Amniotic stem cell (primary cell): ENCODE measurements at regions not wholly inside any gene's neighbourhood (a gene's known extent, or its start where the extent isn't known, plus 50 kb on each side); places are given as distances from the start of the nearest gene placed in this dataset.
"Not testable (repeated sequence)": the region's sequence is repeated elsewhere in the genome, so short reads cannot be mapped to it uniquely, and the experiment has no call there.

Experiments
- DNase-seq: peaks from one replicate; lab custom pipeline; 2025; lab: John Stamatoyannopoulos, UW

DNA sequence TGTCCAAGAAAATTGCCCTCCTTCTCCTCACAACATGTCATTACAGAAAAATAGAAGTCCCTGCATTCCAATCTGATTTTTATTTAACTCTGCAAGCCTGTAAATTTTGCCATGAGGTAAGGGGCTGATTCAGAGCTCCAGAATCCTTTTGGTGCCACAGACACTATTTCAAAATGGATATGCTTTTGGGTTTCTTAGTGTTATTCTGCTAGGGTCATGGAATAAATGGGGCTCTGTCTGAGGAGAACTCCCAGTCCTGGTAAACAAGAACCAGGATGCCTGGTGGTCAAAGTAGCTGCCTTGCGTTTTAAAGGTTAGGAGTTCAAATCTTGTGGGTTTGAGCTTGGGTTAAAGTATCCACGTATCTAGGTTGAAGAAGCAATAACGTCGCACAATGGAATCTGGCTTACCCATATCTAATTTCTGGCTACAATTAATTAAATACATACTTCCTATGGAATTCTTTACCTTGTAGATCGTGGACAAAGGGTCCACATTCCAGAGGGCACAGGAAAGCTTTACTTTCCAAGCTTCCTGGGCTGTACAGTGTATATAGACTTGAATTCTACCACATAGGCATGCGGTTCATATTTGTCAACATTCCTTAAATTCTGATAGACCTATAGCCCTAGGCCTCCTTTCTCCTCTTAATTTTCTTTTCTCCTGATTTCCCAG lies 98.0 kb upstream of the CDC42BPA start:
- DNase-seq, result no peak

DNA sequence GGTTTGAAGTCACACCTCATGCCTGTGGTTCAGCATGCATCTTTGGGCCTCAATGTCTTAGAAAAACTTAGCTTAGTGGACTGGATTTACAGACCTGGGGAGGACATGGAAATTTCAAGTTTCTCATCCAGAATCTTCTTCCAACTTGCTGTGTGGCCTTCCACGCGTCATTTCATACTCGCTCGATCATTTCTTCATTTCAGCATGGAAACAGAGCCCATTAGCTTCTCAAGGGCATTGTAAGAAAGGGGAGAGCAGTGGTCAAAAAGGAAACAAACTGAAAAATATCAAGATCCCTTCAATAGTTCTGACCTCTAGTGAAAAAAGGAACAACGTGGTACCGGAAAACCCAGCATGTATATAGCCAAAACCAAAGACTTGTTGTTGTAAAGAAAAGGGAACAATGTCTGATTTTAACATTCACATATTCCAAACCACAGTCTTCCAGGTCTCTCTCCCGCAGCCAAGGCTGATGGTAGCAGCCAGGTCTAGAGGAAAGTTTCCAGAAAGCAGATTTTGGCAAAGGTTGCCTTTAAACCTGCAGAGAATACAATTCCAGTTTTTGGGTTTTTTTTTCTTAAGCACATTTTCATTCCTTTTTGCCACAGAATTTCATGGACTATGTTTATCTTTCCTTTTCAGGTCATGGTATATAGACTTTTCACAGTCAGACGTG lies 97.0 kb upstream of the CDC42BPA start:
- no peak for DNase-seq

DNA sequence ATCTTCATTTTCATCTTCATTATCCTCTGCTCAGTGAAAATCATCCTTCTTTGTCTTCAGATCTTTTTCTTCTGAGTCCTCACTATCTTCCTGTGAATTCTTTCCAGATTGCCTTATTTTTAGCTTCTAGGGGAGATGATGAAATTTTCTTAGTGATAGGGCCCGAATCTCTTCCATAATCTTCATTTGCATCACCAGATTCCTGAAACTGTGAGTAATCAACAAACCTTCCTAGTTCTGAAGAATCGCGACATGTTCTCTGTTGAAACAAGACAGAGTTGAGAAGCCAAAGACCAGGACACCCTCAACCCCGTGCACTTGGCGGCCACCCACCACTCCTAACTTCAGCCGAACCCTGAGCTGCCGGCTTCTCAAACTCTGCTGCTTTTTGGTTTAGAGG lies 92.8 kb upstream of the CDC42BPA start:
- no peak for DNase-seq

DNA sequence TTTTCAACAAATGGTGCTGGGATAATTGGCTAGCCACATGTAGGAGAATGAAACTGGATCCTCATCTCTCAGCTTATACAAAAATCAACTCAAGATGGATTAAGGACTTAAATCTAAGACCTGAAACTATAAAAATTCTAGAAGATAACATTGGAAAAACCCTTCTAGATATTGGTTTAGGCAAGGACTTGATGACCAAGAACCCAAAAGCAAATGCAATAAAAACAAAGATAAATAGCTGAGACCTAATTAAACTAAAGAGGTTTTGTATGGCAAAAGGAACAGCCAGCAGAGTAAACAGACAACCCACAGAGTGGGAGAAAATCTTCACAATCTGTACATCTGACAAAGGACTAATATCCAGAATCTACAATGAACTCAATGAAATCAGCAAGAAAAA lies 88.0 kb upstream of the CDC42BPA start:
- DNase-seq, result not testable (repeated sequence)

DNA sequence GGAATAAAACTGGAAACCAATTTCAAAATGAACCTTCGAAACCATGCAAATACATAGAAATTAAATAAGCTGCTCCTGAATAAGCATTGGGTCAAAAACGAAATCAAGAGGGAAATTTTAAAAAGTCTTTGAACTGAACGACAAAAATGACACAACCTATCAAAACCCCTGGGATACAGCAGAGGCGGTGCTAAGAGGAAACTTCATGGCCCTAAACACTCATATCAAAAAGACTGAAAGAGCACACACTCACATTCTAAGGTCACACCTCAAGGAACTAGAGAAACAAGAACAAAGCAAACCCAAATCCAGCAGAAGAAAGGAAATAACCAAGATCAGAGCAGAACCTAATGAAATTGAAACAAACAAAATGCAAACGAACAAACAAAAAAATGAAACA lies 85.2 kb upstream of the CDC42BPA start:
- no peak for DNase-seq

DNA sequence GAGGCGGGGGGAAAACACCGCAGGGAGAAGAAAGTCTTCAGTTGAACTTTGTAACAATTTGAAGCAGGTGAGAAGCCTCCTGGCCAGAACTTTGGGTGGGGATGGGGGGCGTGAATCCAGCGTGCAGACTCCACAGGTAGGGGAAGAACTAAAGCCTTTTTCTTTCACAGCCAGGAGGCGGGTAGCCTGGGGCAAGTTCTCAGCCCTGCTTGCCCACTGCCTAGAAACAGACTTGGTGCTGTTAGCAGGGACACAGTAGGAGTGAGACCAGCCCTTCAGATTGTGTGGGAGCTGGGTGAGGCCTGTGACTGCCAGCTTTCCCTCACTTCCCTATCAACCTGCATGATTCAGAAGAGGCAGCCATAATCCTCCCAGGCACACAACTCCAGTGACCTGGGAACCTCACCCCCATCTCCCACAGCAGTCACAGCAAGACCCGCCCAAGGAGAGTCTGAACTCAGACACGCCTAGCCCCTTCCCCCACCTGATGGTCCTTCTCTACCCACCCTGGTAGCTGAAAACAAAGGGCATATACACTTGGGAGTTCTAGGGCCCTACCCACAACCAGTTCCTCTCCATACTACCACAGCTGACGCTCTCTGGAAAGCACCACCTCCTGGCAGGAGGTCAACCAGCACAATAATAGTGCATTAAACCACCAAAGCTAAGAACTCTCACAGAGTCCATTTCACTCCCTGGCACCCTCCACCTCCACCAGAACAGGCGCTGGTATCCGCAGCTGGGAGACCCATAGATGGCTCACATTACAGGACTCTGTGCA lies 83.5 kb upstream of the CDC42BPA start:
- DNase-seq, result no peak

DNA sequence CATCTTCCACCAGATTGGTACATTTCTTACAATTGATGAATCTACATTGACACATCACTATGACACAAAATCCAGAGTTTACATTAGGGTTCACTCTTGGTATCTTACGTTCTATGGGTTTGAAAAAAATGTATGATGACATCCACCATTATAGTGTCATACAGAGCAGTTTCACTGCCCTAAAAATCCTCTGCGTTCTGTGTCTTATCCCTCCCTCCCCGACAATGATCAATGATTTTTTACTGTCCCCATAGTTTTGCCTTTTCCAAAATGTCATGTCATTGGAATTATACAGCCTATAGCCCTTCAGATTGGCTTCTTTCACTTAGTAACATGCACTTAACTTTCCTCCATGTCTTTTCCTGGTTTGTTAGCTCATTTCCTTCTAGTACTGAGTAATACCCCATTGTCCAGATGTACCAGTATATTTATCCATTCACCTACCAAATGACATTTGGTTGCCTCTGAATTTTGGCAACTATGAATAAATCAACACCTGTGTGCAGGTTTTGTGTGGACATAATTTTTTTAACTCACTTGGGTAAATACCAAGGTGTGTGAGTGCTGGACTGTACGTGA lies 80.9 kb upstream of the CDC42BPA start:
- DNase-seq, result no peak

DNA sequence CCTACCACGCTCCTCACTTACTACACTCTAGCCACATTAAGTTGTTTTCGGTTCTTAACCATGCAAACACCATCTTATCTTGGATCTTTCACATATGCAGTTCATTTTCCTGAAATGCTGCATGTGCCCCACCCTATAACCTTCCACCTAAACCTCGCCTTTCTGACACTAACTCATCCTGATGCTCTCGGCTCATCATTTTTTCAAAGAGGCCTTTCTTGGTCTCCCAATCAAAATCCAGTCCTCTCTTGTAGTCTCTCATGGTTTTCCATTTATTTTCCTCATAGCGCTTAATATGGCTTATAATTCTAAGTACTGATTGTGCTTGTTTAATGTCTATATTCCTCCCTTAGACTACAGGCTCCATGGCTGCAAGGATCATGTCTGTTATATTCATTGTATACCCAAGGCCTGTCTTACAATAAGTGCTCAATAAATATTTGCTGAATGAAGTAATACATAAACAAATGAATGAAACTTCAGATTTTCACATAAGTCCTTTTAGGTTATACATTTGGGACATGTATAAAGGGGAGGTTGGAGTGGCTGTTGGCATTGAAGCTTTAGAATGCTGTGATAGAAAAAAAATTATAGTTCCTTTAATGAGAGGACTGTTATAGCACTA lies 79.2 kb upstream of the CDC42BPA start:
- no peak for DNase-seq

DNA sequence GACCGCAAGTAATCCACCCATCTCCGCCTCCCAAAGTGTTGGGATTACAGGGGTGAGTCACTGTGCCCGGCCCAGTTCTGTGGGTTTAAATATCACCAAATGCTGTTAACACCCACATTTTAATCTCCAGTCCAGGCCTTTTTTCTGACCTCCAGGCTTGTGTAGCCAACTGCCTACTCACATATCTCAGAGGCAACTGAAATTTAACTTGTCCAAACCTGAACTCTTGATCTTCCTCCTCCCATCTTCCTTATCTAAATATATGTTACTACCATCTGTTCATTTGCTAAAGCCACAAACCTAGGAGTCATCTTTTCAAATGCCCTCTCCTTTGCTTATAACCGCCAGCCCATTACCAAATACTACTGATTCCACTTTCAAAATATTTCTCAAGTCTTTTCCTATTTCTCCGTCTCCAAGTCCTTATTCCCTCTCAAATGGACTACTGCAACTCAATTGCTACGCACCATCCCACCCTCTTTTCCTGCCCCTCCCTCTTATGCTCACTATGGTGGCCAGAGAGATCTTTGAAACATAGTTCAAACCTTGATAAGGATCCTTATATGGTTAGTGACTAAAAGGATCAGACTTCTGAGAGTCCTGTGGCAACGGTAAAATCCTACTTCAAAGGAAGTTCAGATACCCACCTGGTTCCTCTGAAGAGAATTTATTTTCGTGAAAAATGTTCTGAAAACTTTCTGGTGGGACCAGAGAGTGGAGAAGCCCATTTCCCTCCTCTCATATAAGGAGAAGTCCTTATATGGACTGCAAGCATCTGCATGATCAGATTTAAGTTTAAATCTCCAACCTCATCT lies 78.5 kb upstream of the CDC42BPA start:
- DNase-seq, result no peak

DNA sequence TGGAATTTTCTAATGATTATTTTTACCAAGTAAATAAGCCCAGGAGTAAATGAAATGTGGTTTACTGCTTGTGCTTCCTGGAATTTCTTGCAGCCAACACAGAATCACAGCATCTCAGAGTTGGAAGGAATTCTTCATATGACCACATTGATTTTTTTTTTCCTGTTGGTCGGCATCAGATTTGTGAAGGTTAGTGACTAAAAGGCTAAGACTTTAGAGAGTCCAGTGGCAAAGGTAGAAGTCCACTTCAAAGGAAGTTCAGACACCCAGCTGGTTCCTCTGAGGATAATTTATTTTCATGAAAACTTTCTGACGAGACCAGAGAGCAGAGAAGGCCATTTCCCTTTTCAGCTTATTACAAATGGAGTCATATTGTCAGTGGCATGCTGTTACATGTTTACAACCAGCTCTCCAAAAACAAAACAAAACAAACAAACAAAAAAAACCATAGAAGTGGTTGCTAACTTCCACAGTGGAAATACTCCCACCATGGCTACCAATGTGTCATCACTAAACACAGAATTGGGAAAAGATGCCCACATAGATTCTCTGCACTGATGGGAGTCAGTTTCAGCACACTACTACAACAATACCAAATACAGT lies 77.2 kb upstream of the CDC42BPA start:
- no peak for DNase-seq

DNA sequence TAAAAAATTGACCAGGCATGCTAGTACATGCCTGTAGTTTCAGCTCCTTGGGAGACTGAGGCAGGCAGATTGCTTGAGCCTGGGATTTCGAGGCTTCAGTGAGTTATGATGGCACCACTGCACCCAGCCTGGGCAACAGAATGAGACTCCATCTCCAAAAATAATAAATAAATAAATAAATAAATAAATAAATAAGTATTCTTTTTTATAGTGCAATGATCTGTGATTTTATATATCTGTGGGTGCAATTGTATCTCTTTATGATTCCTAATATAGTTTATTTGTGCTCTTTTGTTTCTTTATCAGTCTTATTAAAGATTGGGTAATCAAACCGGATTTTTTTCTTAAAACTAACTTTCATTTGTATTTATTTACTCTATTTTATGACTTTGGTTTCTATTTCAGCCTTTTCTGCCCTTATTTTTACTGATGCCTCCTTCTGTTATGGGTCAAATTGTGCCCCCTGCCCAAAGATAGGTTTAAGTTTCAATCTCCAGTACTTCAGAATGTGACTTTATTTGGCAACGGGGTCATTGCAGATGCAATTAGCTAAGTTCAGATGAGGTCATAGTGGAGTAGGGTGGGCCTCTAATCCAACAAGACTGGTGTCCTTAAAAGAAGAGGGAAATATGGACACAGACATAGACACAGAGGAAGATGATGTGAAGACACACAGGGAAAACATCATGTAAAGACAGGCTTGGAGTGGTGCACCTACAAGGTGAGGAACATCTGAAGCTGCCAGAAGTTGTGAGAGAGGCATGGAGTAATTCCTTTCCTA lies 74.9 kb upstream of the CDC42BPA start:
- DNase-seq, result no peak

DNA sequence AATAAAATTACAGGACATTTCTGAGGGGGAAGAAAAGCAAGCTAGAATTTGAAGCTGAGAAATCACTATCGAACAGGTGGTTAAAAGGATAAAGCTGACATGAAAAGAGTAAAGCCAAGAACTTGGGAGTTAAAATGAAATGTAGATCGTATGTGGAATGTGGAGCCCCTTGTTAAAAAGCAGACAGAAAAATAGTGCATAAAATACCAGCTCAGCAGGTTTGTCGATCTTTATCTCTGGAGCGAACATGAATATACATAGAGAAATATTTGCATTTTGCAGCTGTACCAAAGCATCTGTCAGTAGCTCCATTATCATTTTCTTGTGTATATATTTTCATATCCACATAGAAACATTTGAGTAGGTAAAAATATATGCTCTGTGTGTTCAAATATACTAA lies 73.6 kb upstream of the CDC42BPA start:
- DNase-seq, result no peak

DNA sequence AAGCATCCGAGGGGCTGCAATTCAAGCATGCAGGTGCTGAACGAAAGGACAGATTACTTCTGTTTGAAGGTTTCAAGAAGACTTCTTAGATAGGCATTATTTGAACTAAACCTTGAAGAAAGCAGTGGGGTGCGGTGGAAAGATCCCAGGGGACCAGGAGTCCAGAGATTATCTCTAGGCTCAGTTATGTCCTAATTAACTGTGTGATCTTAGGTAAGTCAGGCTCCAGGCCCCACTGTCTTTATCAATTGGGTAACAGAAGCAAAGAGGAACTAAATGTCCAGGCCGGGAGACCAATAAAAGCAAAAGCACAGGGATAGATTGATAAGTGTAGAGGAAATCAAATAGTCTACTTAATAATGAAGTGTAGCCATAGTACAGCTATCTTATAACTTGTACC lies 72.9 kb upstream of the CDC42BPA start:
- no peak for DNase-seq

DNA sequence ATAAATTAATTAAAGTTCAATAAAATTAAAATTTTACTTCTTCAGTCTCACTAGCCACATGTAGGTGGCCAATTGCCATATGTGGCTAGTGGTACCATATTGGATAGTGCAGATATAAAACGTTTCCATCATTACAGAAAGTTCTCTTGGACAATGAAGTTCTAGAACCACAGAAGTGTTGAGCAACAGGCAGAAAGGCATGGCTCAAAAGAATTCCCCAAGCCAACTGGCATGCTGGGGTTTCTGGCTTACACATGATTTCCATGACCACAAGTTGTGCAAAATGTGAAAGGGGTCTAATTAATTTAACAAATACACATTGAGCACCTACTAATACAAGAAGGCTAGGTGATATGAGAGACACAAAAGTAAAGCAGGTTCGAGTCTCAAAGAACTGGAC lies 72.2 kb upstream of the CDC42BPA start:
- no peak for DNase-seq

DNA sequence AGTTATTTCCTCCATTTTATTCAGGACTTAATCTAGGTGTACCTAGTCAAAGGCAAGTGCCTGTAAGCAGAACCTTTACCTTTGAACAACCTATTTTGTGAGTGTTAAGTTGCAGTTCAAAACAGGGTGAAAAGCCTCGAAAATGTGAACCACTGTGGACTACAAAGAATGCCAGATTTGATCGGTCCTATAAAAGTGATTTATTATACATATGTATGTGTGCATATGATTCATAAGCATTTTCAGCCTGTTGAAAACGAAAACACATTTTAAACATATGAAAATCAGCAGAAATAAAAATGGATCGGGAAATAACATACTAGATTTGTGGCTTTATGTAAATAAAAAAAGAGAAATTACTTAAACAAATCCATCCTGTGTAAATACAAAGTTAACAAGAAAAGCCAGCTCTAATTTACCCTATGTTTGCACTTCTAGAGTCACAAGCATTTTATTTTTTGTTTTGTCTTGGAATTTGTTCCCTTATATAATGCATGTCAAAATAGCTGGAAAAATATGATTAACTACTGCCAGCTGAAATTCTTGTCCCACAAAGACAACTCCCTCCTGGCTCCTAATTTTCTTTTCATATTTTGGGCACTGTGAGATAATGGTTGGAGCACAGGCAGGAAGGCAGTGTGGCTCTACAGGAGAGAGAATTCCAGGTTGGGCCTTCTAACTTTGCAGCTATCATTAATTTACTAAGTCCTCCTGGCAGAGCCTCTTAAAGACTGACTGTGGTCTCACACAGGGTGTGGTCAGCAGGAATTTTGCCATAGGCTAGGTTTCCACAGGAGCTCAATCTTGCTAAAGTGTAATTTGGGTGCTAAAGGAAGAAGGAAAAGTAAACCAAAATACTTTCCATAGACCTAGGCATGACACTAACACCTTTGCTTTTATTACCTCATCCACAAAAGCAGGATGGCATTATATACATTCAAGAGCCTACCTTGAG lies 70.2 kb upstream of the CDC42BPA start:
- no peak for DNase-seq

DNA sequence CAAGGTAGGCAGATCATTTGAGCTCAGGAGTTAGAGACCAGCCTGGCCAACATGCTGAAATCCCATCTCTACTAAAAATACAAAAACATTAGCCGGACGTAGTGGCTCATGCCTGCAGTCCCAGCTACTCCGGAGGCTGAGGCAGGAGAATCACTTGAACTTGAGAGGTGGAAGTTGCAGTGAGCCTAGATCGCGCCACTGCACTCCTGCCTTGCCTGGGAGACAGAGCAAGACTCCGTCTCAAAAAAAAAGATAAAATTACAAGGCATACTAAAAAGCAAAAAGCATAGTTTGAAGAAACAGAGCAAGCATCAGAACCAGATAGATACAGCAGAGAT lies 61.2 kb upstream of the CDC42BPA start:
- DNase-seq, result no peak

DNA sequence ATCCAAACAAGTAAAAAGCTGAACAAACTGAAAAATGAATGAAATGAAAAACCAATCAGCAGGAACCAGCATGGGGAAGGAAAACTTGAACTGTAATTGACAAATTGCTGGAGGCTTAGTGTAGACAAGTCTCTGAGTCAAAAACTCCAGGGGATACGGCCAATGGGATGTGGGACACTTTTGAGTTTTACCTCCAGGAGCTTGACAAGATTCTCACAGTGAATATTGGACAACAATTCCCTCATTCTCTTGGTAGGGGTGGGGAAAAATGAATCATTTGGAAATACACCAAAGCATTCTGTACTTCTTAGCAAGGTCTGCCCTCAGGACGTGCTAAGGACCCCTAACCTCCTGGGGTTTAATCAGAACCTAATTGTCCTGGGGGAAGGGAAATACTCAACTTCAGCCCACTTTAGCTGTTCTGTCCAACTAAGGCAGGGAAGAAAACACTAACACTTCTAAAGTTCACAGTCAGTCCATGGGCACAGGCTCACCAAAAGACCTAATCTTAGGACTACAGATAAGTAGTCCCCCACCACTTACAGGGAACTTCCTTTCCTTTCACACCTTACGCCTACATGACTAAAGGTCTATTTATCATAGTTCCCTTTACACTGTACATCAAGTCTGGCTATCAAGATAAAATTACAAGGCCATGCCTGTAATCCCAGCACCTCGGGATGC lies 60.7 kb upstream of the CDC42BPA start:
- no peak for DNase-seq

DNA sequence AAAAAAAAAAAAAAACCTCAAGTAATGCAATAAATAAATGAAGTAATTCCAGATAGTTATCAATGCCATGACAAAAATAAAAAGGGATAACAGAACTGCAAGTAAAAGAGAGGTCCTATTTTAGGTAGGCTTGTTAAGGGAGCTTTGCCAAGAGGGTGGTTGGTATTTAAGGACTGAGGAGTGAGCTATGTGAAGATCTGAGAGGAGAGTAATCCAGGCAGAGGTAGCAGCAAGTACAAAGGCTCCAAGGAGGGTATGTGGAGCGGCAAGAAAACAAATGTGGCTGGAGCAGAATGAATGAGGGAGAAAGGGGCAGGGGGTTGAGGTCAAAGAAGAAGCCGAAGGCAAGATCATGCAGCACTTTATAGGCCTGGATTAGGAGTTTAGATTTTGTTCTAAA lies 59.9 kb upstream of the CDC42BPA start:
- no peak for DNase-seq

DNA sequence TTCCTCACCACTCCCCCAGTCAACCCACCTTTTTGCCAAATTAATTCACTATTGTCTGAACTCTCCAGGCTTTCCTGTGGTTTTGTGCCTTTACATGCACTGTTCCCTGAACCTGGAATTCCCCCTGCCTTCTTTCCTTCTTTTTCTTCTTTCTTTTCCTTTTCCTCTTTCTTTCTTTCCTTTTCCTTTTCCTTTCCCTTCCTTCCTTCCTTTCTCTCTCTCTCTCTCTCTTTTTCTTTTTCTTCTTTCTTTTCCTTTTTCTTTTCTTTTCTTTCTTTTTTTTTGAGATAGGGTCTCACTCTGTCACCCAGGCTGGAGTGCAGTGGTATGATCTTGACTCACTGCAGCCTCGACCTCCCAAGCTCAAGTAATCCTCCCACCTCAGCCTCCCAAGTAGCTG lies 56.6 kb upstream of the CDC42BPA start:
- DNase-seq, result no peak
